Mucosa of descending colon (tissue), 3 donors: ENCODE measurements at regions not wholly inside any gene's neighbourhood (a gene's known extent, or its start where the extent isn't known, plus 50 kb on each side); places are given as distances from the start of the nearest gene placed in this dataset.

Experiments used
- ATAC-seq: fragments of 200-7000 bp; cut with Tn5 transposase; one replicate; pipeline ENCODE4 v1.9.1; 2020; ENCODE audit warnings: mild to moderate bottlenecking, moderate library complexity
- DNase-seq, 3 donors: peaks; one replicate each; pipeline ENCODE4 v3.0.0-alpha.2; 2020
- H3K36me3 ChIP-seq: fragments of 200-600 bp; one replicate; pipeline ENCODE4 v1.8.0; 2021; ENCODE audit warnings: low read depth, mild to moderate bottlenecking
- H3K4me1 ChIP-seq: fragments of 200-600 bp; one replicate; pipeline ENCODE4 v1.8.0; 2021; ENCODE audit warnings: low read depth, mild to moderate bottlenecking
- H3K4me3 ChIP-seq: fragments of 200-600 bp; one replicate; pipeline ENCODE4 v1.8.0; 2021; ENCODE audit warnings: mild to moderate bottlenecking
- H3K9me3 ChIP-seq: fragments of 200-600 bp; one replicate; pipeline ENCODE4 v1.8.0; 2021; ENCODE audit warnings: mild to moderate bottlenecking
- CTCF ChIP-seq: fragments of 200-600 bp; IDR thresholded peaks from one replicate; pipeline ENCODE4 v1.8.0; 2022; ENCODE audit warnings: antibody characterized with exemption, mild to moderate bottlenecking
- intact Hi-C, 2 donors: fragments of 100-400 bp; cut with DNase I in 1 of 2; cut with micrococcal nuclease in 1 of 2; formaldehyde crosslinking; loops; one replicate each; pipeline versions ENCODE4 v1.11.0 to v1.11.1; 2022; cut with DNase I, micrococcal nuclease
- donor health status: DM: no; HTN: no; CAD: no; lungs with moderate emphysema.
- donor health status: DM: no; HTN: no; CAD: no.
- donor health status: DM: no; HTN: yes; CAD: no.

GRCh38 chrX:13110433-13111324, 66.3 kb upstream of the FAM9C start:
- Histone ChIP-seq H3K9me3 (no peaks in the 10 kb centered on the region), H3K36me3 (no peaks in the 10 kb centered on the region), H3K4me3 (no peak overlapping the region), H3K4me1 (no peaks in the 10 kb centered on the region)
- TF ChIP-seq CTCF: no peak
- peak; percentile 94 for ATAC-seq
- peak in 1 of 3 donors; percentile 58 for DNase-seq
- intact Hi-C loops: no loop called here

GRCh38 chrX:13109817-13110216, 65.4 kb upstream of the FAM9C start:
- intact Hi-C loops: no loop called here
- Histone ChIP-seq H3K36me3 (no peaks in the 10 kb centered on the region), H3K4me1 (no peaks in the 10 kb centered on the region), H3K9me3 (no peaks in the 10 kb centered on the region), H3K4me3 (no peak overlapping the region)
- ATAC-seq (no peak), DNase-seq (no peak)
- no peak for TF ChIP-seq CTCF

- ATAC-seq (no peak), DNase-seq (no peak)
- Histone ChIP-seq H3K4me3 (no peak overlapping the region), H3K36me3 (no peaks in the 10 kb centered on the region), H3K9me3 (no peaks in the 10 kb centered on the region), H3K4me1 (peaks cover 2% of the 10 kb centered on the region)
- intact Hi-C loops: no loop called here
- TF ChIP-seq CTCF: no peak
Measured at GRCh38 chrX:13103914-13104274, 59.5 kb upstream of the FAM9C start.

GRCh38 chrX:13103188-13103913, 58.9 kb upstream of the FAM9C start:
- intact Hi-C loops: no loop called here
- no peak for TF ChIP-seq CTCF
- Histone ChIP-seq H3K9me3 (no peaks in the 10 kb centered on the region), H3K36me3 (no peaks in the 10 kb centered on the region), H3K4me3 (no peak overlapping the region), H3K4me1 (peaks cover 2% of the 10 kb centered on the region)
- DNase-seq: no peak
- ATAC-seq: no peak

GRCh38 chrX:13102636-13103035, 58.2 kb upstream of the FAM9C start:
- no peak for TF ChIP-seq CTCF
- DNase-seq: no peak
- intact Hi-C loops: no loop called here
- no peak for ATAC-seq
- H3K4me1 ChIP-seq: peaks cover 2% of the 10 kb centered on the region
- no peaks in the 10 kb centered on the region for H3K9me3 ChIP-seq
- no peaks in the 10 kb centered on the region for H3K36me3 ChIP-seq
- no peak overlapping the region for H3K4me3 ChIP-seq
